Fibroblast of peridontal ligament (primary cell): ENCODE measurements at regions not wholly inside any gene's neighbourhood (a gene's known extent, or its start where the extent isn't known, plus 50 kb on each side); places are given as distances from the start of the nearest gene placed in this dataset.

Experiments
- DNase-seq: peaks from one replicate; pipeline ENCODE4 v3.0.0-alpha.2; 2010; ENCODE audit errors: extremely low read depth

GRCh38 chr6:153251326-153251725 lies 120.2 kb upstream of the RGS17 start:
- DNase-seq, result no peak

DNA sequence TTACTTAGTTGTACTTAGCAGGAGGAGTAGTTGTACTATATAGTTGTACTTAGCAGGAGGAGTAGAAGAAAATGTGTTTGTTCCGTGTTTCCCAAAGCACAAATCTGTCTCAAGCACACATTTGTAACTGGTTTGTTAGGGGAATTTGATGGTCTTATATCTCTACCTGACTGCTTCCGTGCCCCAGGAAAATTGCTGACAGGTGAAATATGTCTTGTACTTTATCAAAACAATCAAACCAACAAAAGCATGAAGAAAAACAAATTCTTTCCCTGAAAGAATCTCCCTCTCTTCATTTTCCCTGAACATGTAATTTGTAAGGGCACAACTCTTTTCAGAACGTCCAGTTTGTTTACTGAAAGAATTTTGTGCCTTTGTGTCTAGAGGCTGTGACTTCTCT lies 106.6 kb upstream of the RGS17 start:
- DNase-seq, result no peak

DNA sequence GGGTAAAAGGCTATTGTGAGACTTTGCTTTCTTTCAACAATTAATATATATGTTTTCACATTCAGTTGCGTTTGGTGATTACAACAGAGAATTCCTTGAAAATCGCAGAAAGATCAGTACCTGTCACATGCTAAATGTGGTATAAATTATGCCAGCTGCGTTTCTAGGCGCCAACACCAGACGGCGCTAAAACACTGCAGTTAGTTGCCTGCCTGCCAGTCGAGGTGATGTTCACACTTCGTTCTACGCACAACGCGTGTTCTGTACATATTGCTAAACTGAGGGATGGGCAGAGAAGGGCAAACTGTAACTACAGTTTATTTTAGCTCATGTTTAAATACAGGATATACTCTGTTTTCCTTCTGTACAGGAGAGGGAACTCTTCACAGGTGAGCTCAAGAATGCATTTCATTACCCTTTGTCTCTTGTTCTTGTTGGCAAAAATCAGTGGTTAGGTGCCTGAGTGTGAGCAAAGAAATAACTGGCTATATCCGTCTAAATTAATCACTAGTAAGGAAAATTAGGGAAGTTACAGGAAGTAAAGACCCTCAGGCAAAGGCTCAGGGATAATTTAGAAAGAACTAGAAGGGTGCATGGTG lies 100.1 kb upstream of the RGS17 start:
- peak; percentile 55 for DNase-seq

DNA sequence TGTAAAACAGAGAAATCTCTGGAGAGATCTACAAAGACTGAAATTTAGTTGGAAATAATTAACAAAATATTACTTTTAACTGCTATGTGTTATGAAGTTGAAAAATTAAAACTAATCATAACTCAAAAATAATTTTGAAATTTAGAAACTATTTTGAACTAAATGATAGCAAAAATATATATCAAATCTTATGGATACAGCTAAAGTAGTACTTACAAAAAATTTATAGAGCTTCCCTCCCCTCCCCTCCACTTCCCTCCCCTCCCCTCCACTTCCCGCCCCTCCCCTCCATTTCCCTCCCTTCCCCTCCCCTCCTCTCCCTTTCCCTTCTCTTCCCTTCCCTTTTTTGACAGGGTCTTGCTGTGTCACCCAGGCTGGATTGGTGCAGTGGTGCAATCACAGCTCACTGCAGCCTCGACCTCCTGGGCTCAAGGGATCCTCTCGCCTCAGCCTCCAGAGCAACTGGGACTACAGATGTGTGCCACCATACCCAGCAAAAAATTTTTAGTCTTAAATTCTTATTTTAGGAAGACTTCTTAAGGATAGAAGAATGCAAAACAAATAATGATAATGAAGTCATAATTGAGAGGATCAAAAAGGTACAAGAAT lies 87.2 kb upstream of the RGS17 start:
- DNase-seq, result no peak

DNA sequence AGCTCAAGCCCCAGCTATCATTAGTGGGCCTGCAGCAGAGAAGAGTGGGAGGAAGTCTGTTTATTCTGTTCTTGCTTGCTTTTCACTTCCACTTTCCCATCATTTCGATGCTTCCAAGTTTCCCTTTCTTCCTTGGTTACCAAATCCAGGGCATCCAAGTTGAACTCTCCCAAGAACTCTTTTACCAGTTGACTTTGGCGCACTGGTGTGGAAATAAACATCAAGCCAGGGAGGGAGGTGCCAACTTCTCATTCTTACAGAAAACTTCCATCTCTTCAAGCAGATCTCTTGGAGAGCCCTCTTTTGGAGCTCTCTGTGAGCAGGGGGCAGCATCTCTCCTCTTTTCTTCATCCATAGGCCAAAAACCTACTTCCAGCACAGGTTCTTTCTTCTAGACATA lies 85.7 kb upstream of the RGS17 start:
- DNase-seq, result peak; percentile 19

DNA sequence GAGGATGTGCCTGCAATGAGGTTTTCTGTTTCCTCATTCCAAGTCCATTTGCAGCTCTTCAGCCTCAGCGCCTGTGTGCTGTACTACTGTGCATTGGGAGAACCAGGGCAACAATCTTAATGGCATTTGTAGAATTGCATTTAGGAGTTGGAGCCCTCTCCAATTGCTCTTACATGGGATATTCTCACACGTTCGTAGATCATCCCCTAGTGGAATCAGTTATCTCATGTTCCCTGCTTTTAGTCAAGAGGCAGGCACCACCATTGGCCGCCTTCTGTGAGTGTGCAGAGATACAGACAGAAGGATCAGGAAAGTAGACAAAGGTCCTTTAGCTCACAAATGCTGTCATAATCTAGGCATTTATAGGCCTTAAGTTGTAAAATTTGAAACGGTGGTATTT lies 84.2 kb upstream of the RGS17 start:
- DNase-seq, result no peak

- DNase-seq, result no peak
Measured at GRCh38 chr6:153214436-153214835, 83.4 kb upstream of the RGS17 start.

- DNase-seq, result peak; percentile 57
Measured at GRCh38 chr6:153210083-153210482, 79.0 kb upstream of the RGS17 start.

GRCh38 chr6:153208706-153209105 lies 77.6 kb upstream of the RGS17 start:
- DNase-seq, result no peak

DNA sequence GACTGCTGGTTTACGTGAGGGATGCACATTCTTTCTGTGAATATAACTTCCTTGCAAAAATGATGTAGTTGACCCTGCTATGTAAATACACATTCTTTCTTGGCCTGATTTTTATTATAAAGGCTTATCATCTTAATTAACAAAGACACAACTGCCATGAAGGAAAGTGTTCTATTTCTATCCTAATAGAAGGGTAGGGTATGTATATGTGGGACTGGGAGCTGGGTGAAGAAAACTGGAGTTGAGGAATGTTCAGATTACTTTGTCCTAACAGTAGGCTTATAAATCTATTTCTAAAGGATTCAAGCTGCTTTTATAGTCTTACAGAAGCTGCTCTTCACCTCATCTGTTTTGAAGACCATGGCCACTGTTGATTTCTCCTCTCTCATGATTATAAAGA lies 76.5 kb upstream of the RGS17 start:
- DNase-seq, result no peak

GRCh38 chr6:153207006-153207405 lies 75.9 kb upstream of the RGS17 start:
- no peak for DNase-seq

DNA sequence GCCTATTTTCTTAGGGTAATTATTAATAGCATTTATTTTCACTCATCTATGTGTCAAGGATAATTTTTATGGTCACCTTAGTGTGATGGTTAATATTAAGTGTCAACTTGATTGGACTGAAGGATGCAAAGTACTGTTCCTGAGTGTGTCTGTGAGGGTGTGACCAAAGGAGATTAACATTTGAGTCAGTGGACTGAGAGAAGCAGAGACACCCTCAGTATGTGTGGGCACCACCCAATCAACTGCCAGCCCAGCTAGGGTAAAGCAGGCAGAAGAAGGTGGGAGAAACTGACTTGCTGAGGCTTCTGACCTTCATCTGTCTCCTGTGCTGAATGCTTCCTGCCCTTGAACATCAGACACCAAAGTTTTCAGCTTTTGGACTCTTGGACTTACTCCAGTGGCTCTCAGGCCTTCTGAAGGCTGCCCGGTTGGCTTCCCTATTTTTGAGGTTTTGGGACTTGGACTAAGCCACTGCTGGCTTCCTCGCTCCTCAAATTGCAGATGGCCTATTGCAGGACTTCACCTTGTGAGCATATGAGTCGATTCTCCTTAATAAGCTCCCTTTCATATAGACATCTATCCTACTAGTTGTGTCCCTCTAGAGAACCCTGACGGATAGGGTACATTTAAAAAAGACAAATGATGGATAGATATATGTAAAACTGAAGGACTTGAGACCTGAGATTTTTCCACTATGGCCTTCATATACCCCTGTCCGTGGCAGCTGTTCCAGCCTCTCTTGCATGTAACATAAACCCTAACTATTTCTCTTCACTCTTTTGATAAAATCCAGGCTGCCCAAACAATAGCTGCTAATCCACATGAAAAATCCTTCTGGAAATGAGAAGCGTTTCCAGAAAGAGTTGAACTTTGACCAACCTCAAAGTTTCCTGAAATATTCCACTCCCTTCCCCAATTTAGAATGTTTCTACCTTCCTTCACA lies 62.1 kb upstream of the RGS17 start:
- DNase-seq, result no peak

GRCh38 chr6:153183925-153184324 lies 52.8 kb upstream of the RGS17 start:
- no peak for DNase-seq
